ENCODE measurements at regions not wholly inside any gene's neighbourhood (a gene's known extent, or its start where the extent isn't known, plus 50 kb on each side); places are given as distances from the start of the nearest gene placed in this dataset.

GRCh38 chr15:79653533-79653932 lies 221.4 kb downstream of the MINAR1 start:
- CTCF ChIA-PET (ENCODE audit: unreplicated experiment): interaction anchor here (0.5 kb wide), 1 partner anchor 519 kb away, joined by 3 read pairs; no protein-coding TSS in a partner anchor

DNA sequence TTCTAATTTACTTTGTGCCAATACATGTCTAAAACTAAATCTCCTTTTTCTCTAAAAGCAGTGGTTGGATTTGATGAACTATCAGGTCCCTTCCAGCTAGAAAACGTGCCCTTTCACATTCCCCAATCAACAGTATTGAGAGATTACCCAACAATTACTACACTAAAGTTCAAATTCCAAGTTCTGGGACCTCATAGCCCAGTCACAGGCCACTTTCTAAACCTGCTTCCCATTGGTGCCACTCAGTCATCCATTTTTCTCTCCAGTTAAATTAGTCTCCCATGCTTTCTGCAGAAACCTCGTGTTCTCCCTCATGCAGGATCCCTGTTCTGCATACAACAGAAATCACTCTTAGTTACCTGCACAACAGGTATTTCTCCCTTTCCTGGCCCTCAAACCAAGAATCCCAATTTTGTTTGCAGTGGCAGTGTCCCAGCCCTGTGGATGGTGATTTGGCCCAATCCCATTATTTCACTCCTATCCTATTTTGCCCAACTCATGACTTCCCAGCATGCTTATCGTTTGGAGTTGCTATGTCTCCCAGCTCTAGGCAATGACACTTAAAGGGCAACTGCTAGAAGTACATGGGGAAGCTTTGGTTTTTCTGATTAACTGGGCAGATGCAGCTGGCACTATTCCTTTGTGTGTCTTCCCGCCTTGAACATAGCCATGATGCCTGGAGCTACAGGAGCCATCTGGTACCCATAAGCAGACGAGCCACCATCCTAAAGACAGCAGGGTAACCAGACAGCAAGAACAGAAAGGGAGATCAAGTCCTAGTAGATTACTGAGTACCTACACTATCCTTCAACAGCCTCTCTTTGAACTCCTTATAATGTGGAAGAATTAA lies 224.2 kb downstream of the MINAR1 start:
- no peak for DNase-seq (ENCODE audit: low spot score)
- TF ChIP-seq EZH2phosphoT487 (IDR thresholded peaks at IDR 0.05; ENCODE audit: borderline replicate concordance, low read depth, low read length): no peak
- TF ChIP-seq CTCF (conservative IDR thresholded peaks at IDR 0.05; ENCODE audit: low read length): no peak
- no peak overlapping the region for H3K4me2 ChIP-seq (ENCODE audit: low read length)
- no peak overlapping the region for H2AFZ ChIP-seq (ENCODE audit: low read length)
- no peak overlapping the region for H3K4me3 ChIP-seq (ENCODE audit: low read depth, low read length, poor library complexity, severe bottlenecking)
- H3K9me2 ChIP-seq (ENCODE audit: insufficient read depth, low read length): no peaks in the 10 kb centered on the region
- no peaks in the 10 kb centered on the region for H3K4me1 ChIP-seq (ENCODE audit: insufficient read depth, low read length, poor library complexity, severe bottlenecking)
- H4K20me1 ChIP-seq (ENCODE audit: insufficient read depth, low read length): no peaks in the 10 kb centered on the region
- H3K36me3 ChIP-seq (ENCODE audit: insufficient read depth, low read length): no peaks in the 10 kb centered on the region
- POLR2A ChIA-PET: interaction anchor here (0.7 kb wide), 1 partner anchor 83 kb away, joined by 3 read pairs; no protein-coding TSS in a partner anchor
- CTCF ChIA-PET (ENCODE audit: unreplicated experiment): no interaction called here
- intact Hi-C loops (cut with micrococcal nuclease; ENCODE audit: unreplicated experiment): no loop called here
- H3K27ac ChIP-seq (ENCODE audit: low read depth, low read length, poor library complexity, severe bottlenecking): no peak overlapping the region
- no TSS peak for BruUV-seq (replicated peaks)
- no peaks in the 10 kb centered on the region for H3K9me3 ChIP-seq (ENCODE audit: low read length)
- H3K79me2 ChIP-seq (ENCODE audit: insufficient read depth, low read depth, low read length): no peaks in the 10 kb centered on the region

More at GRCh38 chr15:79653533-79653932, 221.4 kb downstream of the MINAR1 start:
- H4K20me1 ChIP-seq (ENCODE audit: insufficient read depth, low read length): no peaks in the 10 kb centered on the region
- no peak overlapping the region for H3K4me2 ChIP-seq (ENCODE audit: low read length)
- no peak for DNase-seq (ENCODE audit: low spot score)
- BruUV-seq (replicated peaks): no TSS peak
- no peak overlapping the region for H2AFZ ChIP-seq (ENCODE audit: low read length)
- TF ChIP-seq CTCF (conservative IDR thresholded peaks at IDR 0.05; ENCODE audit: low read length) (no peak), EZH2phosphoT487 (IDR thresholded peaks at IDR 0.05; ENCODE audit: borderline replicate concordance, low read depth, low read length) (no peak)
- H3K9me3 ChIP-seq (ENCODE audit: low read length): no peaks in the 10 kb centered on the region
- H3K36me3 ChIP-seq (ENCODE audit: insufficient read depth, low read length): no peaks in the 10 kb centered on the region
- POLR2A ChIA-PET: no interaction called here
- no peak overlapping the region for H3K27ac ChIP-seq (ENCODE audit: low read depth, low read length, poor library complexity, severe bottlenecking)
- H3K9me2 ChIP-seq (ENCODE audit: insufficient read depth, low read length): no peaks in the 10 kb centered on the region
- no peaks in the 10 kb centered on the region for H3K79me2 ChIP-seq (ENCODE audit: insufficient read depth, low read depth, low read length)
- intact Hi-C loops (cut with micrococcal nuclease; ENCODE audit: unreplicated experiment): no loop called here
- no peaks in the 10 kb centered on the region for H3K4me1 ChIP-seq (ENCODE audit: insufficient read depth, low read length, poor library complexity, severe bottlenecking)
- no peak overlapping the region for H3K4me3 ChIP-seq (ENCODE audit: low read depth, low read length, poor library complexity, severe bottlenecking)

- H3K4me2 ChIP-seq (ENCODE audit: low read length): no peak overlapping the region
- POLR2A ChIA-PET: no interaction called here
- intact Hi-C loops (cut with micrococcal nuclease; ENCODE audit: unreplicated experiment): no loop called here
Measured at GRCh38 chr15:79657722-79658121, 225.6 kb downstream of the MINAR1 start.

More at GRCh38 chr15:79657722-79658121, 225.6 kb downstream of the MINAR1 start:
- H3K27ac ChIP-seq (ENCODE audit: low read depth, low read length, poor library complexity, severe bottlenecking): no peak overlapping the region
- BruUV-seq (replicated peaks): no TSS peak
- no peaks in the 10 kb centered on the region for H3K9me3 ChIP-seq (ENCODE audit: low read length)
- DNase-seq (ENCODE audit: low spot score): no peak
- no peaks in the 10 kb centered on the region for H3K79me2 ChIP-seq (ENCODE audit: insufficient read depth, low read depth, low read length)
- no peaks in the 10 kb centered on the region for H3K4me1 ChIP-seq (ENCODE audit: insufficient read depth, low read length, poor library complexity, severe bottlenecking)
- CTCF ChIA-PET (ENCODE audit: unreplicated experiment): no interaction called here
- H2AFZ ChIP-seq (ENCODE audit: low read length): no peak overlapping the region
- TF ChIP-seq EZH2phosphoT487 (IDR thresholded peaks at IDR 0.05; ENCODE audit: borderline replicate concordance, low read depth, low read length) (no peak), CTCF (conservative IDR thresholded peaks at IDR 0.05; ENCODE audit: low read length) (no peak)
- no peaks in the 10 kb centered on the region for H3K36me3 ChIP-seq (ENCODE audit: insufficient read depth, low read length)
- H3K4me3 ChIP-seq (ENCODE audit: low read depth, low read length, poor library complexity, severe bottlenecking): no peak overlapping the region
- no peaks in the 10 kb centered on the region for H3K9me2 ChIP-seq (ENCODE audit: insufficient read depth, low read length)
- H4K20me1 ChIP-seq (ENCODE audit: insufficient read depth, low read length): no peaks in the 10 kb centered on the region
